Bronchial epithelial cell (primary cell): ENCODE measurements at regions not wholly inside any gene's neighbourhood (a gene's known extent, or its start where the extent isn't known, plus 50 kb on each side); places are given as distances from the start of the nearest gene placed in this dataset.

Source experiments
- DNase-seq: peaks from one replicate; pipeline ENCODE4 v3.0.0-alpha.2; 2010; ENCODE audit warnings: low read depth
- FAIRE-seq: peaks from 2 replicates; lab custom pipeline; 2011; peaks lifted over from hg19 to GRCh38; lab: Jason Lieb, UNC
- H3K27me3 ChIP-seq: 2 replicates; pipeline ENCODE4 v1.5.1; 2011; ENCODE audit warnings: low read length; ENCODE audit not compliant: control insufficient read depth, insufficient read depth
- H3K36me3 ChIP-seq: 2 replicates; pipeline ENCODE4 v1.5.1; 2011; ENCODE audit warnings: low read length; ENCODE audit not compliant: control insufficient read depth, insufficient read depth
- H3K4me3 ChIP-seq: 2 replicates; pipeline ENCODE4 v1.5.1; 2011; ENCODE audit warnings: mild to moderate bottlenecking, low read depth, low read length, control low read depth
- TF ChIP-seq, protein P1 (sequence below): IDR thresholded peaks from 2 replicates; pipeline ENCODE4 v1.5.1; 2011; ENCODE audit warnings: mild to moderate bottlenecking, moderate library complexity, low read length, control low read depth, inconsistent platforms; ENCODE audit not compliant: insufficient read depth, severe bottlenecking

DNA sequence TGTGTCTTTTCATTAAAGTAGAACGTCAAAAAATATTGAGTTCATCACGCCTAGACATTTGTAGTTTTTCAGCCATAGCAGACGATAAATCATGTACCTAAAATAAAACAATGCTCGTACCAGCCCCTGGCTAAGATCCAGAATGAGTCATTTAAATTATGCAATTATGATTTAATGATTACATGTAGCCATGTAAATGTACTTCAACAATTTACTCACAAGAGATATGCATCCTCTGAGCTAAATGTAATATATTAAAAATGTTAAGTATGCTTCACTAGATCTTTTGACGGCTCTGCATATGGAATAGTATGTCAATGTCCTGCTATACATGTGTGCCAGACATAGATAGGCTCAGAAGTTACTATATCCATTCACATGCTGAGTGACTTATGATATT lies 1077.8 kb downstream of the ARAP2 start:
- no peaks in the 10 kb centered on the region for H3K27me3 ChIP-seq
- H3K4me3 ChIP-seq, result no peak overlapping the region
- no peak for FAIRE-seq
- H3K36me3 ChIP-seq, result no peaks in the 10 kb centered on the region
- TF ChIP-seq, protein P1, sequence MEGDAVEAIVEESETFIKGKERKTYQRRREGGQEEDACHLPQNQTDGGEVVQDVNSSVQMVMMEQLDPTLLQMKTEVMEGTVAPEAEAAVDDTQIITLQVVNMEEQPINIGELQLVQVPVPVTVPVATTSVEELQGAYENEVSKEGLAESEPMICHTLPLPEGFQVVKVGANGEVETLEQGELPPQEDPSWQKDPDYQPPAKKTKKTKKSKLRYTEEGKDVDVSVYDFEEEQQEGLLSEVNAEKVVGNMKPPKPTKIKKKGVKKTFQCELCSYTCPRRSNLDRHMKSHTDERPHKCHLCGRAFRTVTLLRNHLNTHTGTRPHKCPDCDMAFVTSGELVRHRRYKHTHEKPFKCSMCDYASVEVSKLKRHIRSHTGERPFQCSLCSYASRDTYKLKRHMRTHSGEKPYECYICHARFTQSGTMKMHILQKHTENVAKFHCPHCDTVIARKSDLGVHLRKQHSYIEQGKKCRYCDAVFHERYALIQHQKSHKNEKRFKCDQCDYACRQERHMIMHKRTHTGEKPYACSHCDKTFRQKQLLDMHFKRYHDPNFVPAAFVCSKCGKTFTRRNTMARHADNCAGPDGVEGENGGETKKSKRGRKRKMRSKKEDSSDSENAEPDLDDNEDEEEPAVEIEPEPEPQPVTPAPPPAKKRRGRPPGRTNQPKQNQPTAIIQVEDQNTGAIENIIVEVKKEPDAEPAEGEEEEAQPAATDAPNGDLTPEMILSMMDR, result no peak
- DNase-seq, result peak; percentile 64

DNA sequence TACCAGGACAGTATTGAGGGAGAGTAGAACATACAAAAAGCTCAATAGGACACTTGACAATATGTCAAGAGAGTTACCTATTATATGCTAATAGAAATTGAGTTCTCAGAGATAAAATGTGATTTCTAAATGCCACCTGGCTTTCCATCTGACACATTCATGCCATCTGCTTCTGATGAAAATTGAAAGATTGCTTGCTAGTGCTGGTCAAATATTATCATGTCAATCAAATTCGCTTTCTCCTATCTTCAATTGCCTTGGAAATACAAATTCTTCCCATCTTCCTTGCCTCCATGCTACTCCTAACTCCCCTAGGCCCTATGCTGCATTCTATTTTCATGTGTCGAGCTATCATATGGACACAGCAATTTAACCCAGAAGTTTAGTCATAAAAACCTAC lies 1076.9 kb downstream of the ARAP2 start:
- TF ChIP-seq, protein P1, result no peak
- Histone ChIP-seq H3K27me3 (no peaks in the 10 kb centered on the region), H3K4me3 (no peak overlapping the region), H3K36me3 (no peaks in the 10 kb centered on the region)
- DNase-seq, result no peak
- FAIRE-seq, result no peak

DNA sequence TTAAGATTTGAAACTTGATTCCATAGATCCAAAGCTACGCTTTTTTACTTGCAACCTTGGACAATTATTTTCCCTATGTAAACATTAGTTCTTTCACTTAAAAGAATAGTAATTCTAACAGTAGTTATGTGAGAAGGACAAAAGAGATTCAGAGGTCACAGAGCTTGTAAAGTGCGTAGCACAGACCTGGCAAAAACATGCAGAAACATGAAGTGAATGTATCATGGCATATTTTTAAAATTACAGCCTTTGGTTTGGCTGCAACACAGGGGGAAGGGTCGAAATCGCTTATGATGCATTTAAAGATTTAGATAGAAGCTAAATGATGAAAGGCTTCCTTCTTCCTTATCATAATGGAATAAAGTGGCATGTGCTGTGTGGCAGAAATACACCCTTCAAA lies 1068.8 kb downstream of the ARAP2 start:
- DNase-seq (peak; percentile 65), FAIRE-seq (no peak)
- TF ChIP-seq, protein P1, result no peak
- no peaks in the 10 kb centered on the region for H3K27me3 ChIP-seq
- H3K36me3 ChIP-seq, result no peaks in the 10 kb centered on the region
- no peak overlapping the region for H3K4me3 ChIP-seq

DNA sequence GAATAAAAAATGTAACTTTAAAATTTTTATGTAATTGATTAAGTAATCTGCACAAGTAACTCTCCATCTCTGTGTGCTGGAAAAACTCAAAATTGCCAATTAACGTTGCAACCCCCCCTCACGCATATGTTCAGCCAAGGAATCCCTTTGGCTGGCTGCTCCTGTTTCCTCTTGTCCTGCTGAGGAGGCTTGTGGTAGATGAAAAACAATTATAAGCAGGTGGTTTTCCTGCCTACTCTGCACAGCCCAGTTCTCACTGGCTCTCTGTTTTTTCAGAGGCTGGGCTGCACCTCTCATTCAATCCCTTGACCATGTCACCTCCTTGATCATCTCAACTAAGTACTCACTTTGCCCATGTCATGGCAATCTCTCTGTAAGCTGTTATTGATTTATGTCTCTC lies 1068.4 kb downstream of the ARAP2 start:
- TF ChIP-seq, protein P1, result no peak
- Histone ChIP-seq H3K36me3 (no peaks in the 10 kb centered on the region), H3K27me3 (no peaks in the 10 kb centered on the region), H3K4me3 (no peak overlapping the region)
- DNase-seq, result no peak
- FAIRE-seq, result no peak

DNA sequence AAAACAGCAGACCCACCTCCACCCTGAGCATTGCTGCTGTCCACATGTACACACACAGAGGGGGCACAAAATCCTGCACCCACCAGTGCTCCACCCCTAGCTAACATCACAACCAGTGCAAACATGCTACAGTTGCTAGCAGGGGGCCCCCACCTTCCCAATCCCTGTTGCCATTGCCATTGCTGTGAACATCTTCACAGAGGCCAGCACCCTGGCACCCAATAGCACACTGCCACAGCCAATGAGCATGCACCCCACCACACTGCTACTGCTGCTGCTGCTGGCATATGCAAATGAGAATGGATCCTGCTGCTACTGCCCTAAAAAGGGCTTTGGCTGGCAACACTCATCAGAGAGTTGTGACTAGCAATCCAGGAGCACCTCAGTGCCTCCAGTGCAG lies 1061.9 kb downstream of the ARAP2 start:
- no peak overlapping the region for H3K4me3 ChIP-seq
- FAIRE-seq (no peak), DNase-seq (no peak)
- no peaks in the 10 kb centered on the region for H3K27me3 ChIP-seq
- H3K36me3 ChIP-seq, result no peaks in the 10 kb centered on the region
- TF ChIP-seq, protein P1, result no peak

DNA sequence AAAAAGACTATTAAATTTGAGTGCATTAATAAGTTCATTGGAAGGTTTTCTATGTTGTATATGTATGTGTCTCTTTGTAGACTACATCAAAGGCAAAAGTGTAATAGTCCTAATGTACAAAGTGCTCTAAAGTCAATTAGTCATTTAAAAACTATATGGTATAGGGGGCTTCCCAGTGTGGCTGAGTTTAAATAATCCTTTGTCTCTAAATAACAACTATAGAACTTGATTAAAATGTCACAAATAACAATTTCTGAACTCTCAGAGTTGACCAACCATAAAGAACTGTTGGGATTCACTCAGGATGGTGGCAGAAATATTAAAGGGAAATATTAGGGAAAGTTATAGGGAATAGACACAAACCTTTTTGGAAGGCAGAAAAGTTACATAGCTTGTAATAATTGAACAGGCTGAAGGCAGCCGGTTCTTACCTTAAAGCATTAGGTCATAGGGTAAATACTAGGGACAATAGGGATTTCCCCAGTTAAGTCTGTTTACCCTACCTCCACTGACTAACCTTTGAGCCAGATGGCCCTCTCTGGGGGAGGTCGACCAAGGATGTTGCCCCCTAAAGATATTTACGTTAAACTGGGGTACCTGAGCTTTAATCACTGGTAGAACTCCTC lies 1054.2 kb downstream of the ARAP2 start:
- no peak overlapping the region for H3K4me3 ChIP-seq
- TF ChIP-seq, protein P1, result no peak
- no peak for DNase-seq
- FAIRE-seq, result no peak
- no peaks in the 10 kb centered on the region for H3K36me3 ChIP-seq
- H3K27me3 ChIP-seq, result no peaks in the 10 kb centered on the region
